ENCODE measurements at regions not wholly inside any gene's neighbourhood (a gene's known extent, or its start where the extent isn't known, plus 50 kb on each side); places are given as distances from the start of the nearest gene placed in this dataset.

- POLR2A ChIA-PET = no interaction called here
- no peak for DNase-seq
- no peaks in the 10 kb centered on the region for H3K36me3 Mint-ChIP-seq
- no peak for ATAC-seq (ENCODE audit: low read depth)
- no peaks in the 10 kb centered on the region for H3K9me3 Mint-ChIP-seq
- no peak overlapping the region for H3K4me3 Mint-ChIP-seq
- no peaks in the 10 kb centered on the region for H3K4me1 Mint-ChIP-seq
- no peaks in the 10 kb centered on the region for H3K27me3 Mint-ChIP-seq
- no peak overlapping the region for H3K27ac Mint-ChIP-seq
These were observed 213.2 kb upstream of the ACTBL2 start for GRCh38 chr5:57695706-57696388.

DNA sequence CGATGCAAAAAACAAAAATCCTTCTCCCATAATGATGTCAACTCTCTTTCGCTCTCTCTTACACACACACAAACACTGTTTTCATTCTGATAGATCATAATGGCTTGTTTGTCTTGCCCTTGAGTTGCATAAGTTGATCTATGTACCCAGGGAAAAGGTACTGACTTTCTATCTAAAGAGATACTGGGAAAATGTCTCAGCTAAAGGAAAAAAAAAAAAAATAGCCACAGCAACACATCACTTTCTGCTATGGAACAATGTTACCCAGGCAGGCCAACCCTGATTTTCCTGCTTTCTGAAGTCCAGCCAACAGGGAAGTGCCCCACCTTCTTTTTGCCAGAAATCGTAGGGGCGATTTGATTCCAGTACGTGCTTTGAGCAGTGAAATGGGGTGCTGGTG is 212.6 kb upstream of the ACTBL2 start:
- H3K27me3 Mint-ChIP-seq = no peaks in the 10 kb centered on the region
- DNase-seq (no peak), ATAC-seq (ENCODE audit: low read depth) (no peak)
- H3K9me3 Mint-ChIP-seq = no peaks in the 10 kb centered on the region
- no peak overlapping the region for H3K27ac Mint-ChIP-seq
- no peak overlapping the region for H3K4me3 Mint-ChIP-seq
- POLR2A ChIA-PET = no interaction called here
- H3K36me3 Mint-ChIP-seq = no peaks in the 10 kb centered on the region
- no peaks in the 10 kb centered on the region for H3K4me1 Mint-ChIP-seq

DNA sequence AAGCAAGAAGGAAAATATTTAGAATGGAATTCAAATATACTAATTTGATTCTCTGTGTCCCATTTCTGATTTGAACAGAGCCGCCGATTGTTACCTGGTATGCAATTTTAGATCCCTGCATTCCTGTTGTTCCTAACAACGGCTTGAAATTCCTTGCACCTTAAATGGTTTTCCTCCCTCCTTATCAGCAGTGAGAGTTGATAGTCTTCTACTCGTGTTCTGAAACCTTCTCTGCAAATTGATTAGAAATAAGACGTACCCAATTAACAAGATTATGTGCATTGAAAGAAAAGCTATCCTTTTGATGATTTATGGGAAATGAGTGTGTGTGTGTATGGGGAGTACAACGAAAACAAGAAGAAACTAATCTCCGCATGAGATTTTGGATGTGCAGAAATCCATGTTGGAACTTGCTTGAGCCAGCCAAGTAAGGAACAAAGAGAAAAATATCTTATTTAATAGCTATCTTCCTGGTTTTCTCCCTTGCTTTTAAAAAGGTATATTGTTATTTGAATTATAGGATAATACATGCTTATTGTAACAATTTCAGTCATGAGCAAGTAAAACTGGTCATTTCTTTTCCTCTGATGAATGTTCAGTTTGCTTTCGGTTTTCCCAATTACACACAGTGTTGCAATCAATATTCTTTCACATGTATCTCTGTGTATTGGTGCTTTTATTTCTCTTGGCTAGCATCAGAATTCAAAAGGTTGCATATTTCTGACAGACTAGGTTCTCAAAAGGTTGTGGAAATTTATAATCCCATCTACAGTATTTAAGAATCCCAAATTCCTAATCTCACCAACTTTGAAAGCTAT is 211.1 kb upstream of the ACTBL2 start:
- no peak for ATAC-seq (ENCODE audit: low read depth)
- H3K4me3 Mint-ChIP-seq = no peak overlapping the region
- no peaks in the 10 kb centered on the region for H3K36me3 Mint-ChIP-seq
- H3K4me1 Mint-ChIP-seq = no peaks in the 10 kb centered on the region
- no peaks in the 10 kb centered on the region for H3K27me3 Mint-ChIP-seq
- H3K9me3 Mint-ChIP-seq = no peaks in the 10 kb centered on the region
- no peak for DNase-seq
- H3K27ac Mint-ChIP-seq = no peak overlapping the region
- POLR2A ChIA-PET = no interaction called here

GRCh38 chr5:57692582-57693487 is 210.2 kb upstream of the ACTBL2 start:
- no peaks in the 10 kb centered on the region for H3K4me1 Mint-ChIP-seq
- H3K27me3 Mint-ChIP-seq = no peaks in the 10 kb centered on the region
- H3K4me3 Mint-ChIP-seq = no peak overlapping the region
- no peak overlapping the region for H3K27ac Mint-ChIP-seq
- POLR2A ChIA-PET = no interaction called here
- DNase-seq (no peak), ATAC-seq (ENCODE audit: low read depth) (no peak)
- H3K9me3 Mint-ChIP-seq = no peaks in the 10 kb centered on the region
- H3K36me3 Mint-ChIP-seq = no peaks in the 10 kb centered on the region

- H3K9me3 Mint-ChIP-seq = no peaks in the 10 kb centered on the region
- POLR2A ChIA-PET = no interaction called here
- no peak overlapping the region for H3K27ac Mint-ChIP-seq
- no peaks in the 10 kb centered on the region for H3K36me3 Mint-ChIP-seq
- no peak for DNase-seq
- H3K4me3 Mint-ChIP-seq = no peak overlapping the region
- H3K27me3 Mint-ChIP-seq = no peaks in the 10 kb centered on the region
- H3K4me1 Mint-ChIP-seq = no peaks in the 10 kb centered on the region
- ATAC-seq (ENCODE audit: low read depth) = no peak
These were observed 208.1 kb upstream of the ACTBL2 start for GRCh38 chr5:57690724-57691123.

- Mint-ChIP-seq H3K9me3 (no peaks in the 10 kb centered on the region), H3K27ac (no peak overlapping the region), H3K36me3 (no peaks in the 10 kb centered on the region), H3K27me3 (no peaks in the 10 kb centered on the region), H3K4me1 (no peaks in the 10 kb centered on the region), H3K4me3 (no peak overlapping the region)
- no peak for ATAC-seq (ENCODE audit: low read depth)
- no peak for DNase-seq
- POLR2A ChIA-PET = no interaction called here
These were observed 205.0 kb upstream of the ACTBL2 start for GRCh38 chr5:57687596-57687995.

DNA sequence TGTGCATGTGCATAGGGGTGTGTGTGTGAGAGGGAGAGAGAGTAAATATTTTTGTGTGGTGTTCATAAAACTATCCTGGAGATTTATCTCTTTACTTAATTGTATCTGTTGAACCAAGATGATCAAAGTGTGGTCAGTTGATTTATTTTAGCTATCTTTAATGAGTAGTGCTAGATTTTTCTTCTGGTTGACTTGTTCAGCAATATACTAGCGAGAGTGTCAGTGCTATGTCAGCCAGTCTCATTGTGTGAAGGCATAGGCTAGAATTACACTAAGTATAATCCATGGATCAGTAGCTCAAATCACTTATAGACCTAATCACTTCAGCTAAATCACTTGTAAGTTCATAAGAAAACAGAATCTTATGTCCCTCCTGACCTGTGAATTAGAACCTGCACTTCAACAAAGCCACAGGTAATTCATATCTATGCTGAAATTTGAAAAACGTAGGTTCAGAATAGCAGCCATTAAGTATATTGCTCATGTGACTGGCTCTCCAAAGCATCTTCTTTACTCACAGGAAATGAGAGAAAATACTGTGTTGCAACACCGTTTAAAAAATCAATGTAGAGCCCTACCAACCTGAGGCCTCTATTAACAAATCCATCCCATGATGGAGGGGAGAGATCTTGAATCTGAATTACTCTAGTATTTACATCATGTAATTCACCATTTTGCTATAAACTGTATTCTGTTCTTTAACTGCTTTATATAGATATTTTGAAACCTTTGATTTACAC is 203.1 kb upstream of the ACTBL2 start:
- Mint-ChIP-seq H3K4me3 (no peak overlapping the region), H3K4me1 (no peaks in the 10 kb centered on the region), H3K36me3 (no peaks in the 10 kb centered on the region), H3K27ac (no peak overlapping the region), H3K9me3 (no peaks in the 10 kb centered on the region), H3K27me3 (no peaks in the 10 kb centered on the region)
- POLR2A ChIA-PET = no interaction called here
- ATAC-seq (ENCODE audit: low read depth) (no peak), DNase-seq (no peak)

- Mint-ChIP-seq H3K27me3 (no peaks in the 10 kb centered on the region), H3K36me3 (no peaks in the 10 kb centered on the region), H3K27ac (no peak overlapping the region), H3K4me1 (no peaks in the 10 kb centered on the region), H3K9me3 (no peaks in the 10 kb centered on the region), H3K4me3 (no peak overlapping the region)
- DNase-seq (no peak), ATAC-seq (ENCODE audit: low read depth) (no peak)
- POLR2A ChIA-PET = no interaction called here
These were observed 201.7 kb upstream of the ACTBL2 start for GRCh38 chr5:57684299-57684702.

- no peaks in the 10 kb centered on the region for H3K36me3 Mint-ChIP-seq
- H3K9me3 Mint-ChIP-seq = no peaks in the 10 kb centered on the region
- H3K27me3 Mint-ChIP-seq = no peaks in the 10 kb centered on the region
- H3K4me3 Mint-ChIP-seq = no peak overlapping the region
- POLR2A ChIA-PET = no interaction called here
- no peaks in the 10 kb centered on the region for H3K4me1 Mint-ChIP-seq
- no peak for DNase-seq
- ATAC-seq (ENCODE audit: low read depth) = no peak
- no peak overlapping the region for H3K27ac Mint-ChIP-seq
These were observed 200.5 kb upstream of the ACTBL2 start for GRCh38 chr5:57683036-57683630.

GRCh38 chr5:57681942-57682341 is 199.3 kb upstream of the ACTBL2 start:
- Mint-ChIP-seq H3K27me3 (no peaks in the 10 kb centered on the region), H3K9me3 (no peaks in the 10 kb centered on the region), H3K36me3 (no peaks in the 10 kb centered on the region), H3K4me3 (no peak overlapping the region), H3K27ac (no peak overlapping the region), H3K4me1 (no peaks in the 10 kb centered on the region)
- ATAC-seq (ENCODE audit: low read depth) (no peak), DNase-seq (no peak)
- POLR2A ChIA-PET = no interaction called here

- Mint-ChIP-seq H3K36me3 (no peaks in the 10 kb centered on the region), H3K27ac (no peak overlapping the region), H3K9me3 (no peaks in the 10 kb centered on the region), H3K4me3 (no peak overlapping the region), H3K27me3 (no peaks in the 10 kb centered on the region), H3K4me1 (no peaks in the 10 kb centered on the region)
- DNase-seq (no peak), ATAC-seq (ENCODE audit: low read depth) (no peak)
- POLR2A ChIA-PET = no interaction called here
These were observed 198.1 kb upstream of the ACTBL2 start for GRCh38 chr5:57680686-57681085.

- no peaks in the 10 kb centered on the region for H3K4me1 Mint-ChIP-seq
- H3K27ac Mint-ChIP-seq = no peak overlapping the region
- no peaks in the 10 kb centered on the region for H3K9me3 Mint-ChIP-seq
- ATAC-seq (ENCODE audit: low read depth) (no peak), DNase-seq (no peak)
- H3K4me3 Mint-ChIP-seq = no peak overlapping the region
- no peaks in the 10 kb centered on the region for H3K36me3 Mint-ChIP-seq
- POLR2A ChIA-PET = no interaction called here
- no peaks in the 10 kb centered on the region for H3K27me3 Mint-ChIP-seq
These were observed 194.6 kb upstream of the ACTBL2 start for GRCh38 chr5:57677235-57677634.

Measured in activated naive CD8-positive, alpha-beta T cell treated with anti-CD3 and anti-CD28 coated beads, Interleukin-2, amount 10 ng/mL, durations not matched to agents 7 days and 5 days (primary cell).